Trophoblast cell (in vitro differentiated cells and primary cell): ENCODE measurements at regions not wholly inside any gene's neighbourhood (a gene's known extent, or its start where the extent isn't known, plus 50 kb on each side); places are given as distances from the start of the nearest gene placed in this dataset.

ENCODE experiments used
- DNase-seq, 2 donors: peaks; one replicate each; pipeline ENCODE4 v3.0.0-alpha.2; 2016
- H2AFZ ChIP-seq: 2 replicates; pipeline ENCODE4 v1.6.1; 2013; ENCODE audit warnings: low read length, moderate library complexity, mild to moderate bottlenecking; ENCODE audit not compliant: insufficient read depth, poor library complexity
- H2AK5ac ChIP-seq: 2 replicates; pipeline ENCODE4 v1.6.1; 2013; ENCODE audit warnings: mild to moderate bottlenecking, low read length
- H2BK120ac ChIP-seq: 2 replicates; pipeline ENCODE4 v1.6.1; 2013; ENCODE audit warnings: low read length, mild to moderate bottlenecking, moderate library complexity; ENCODE audit not compliant: insufficient read depth, poor library complexity
- H2BK12ac ChIP-seq: 2 replicates; pipeline ENCODE4 v1.6.1; 2013; ENCODE audit warnings: mild to moderate bottlenecking, low read length, moderate library complexity
- H2BK5ac ChIP-seq: 2 replicates; pipeline ENCODE4 v1.6.1; 2013; ENCODE audit warnings: low read length, low read depth, moderate library complexity, mild to moderate bottlenecking; ENCODE audit not compliant: poor library complexity
- H3K14ac ChIP-seq: 2 replicates; pipeline ENCODE4 v1.6.1; 2013; ENCODE audit warnings: mild to moderate bottlenecking, low read length
- H3K18ac ChIP-seq: 2 replicates; pipeline ENCODE4 v1.6.1; 2013; ENCODE audit warnings: mild to moderate bottlenecking, low read length
- H3K23ac ChIP-seq: 2 replicates; pipeline ENCODE4 v1.6.1; 2013; ENCODE audit warnings: low read length
- H3K27ac ChIP-seq: 2 replicates; pipeline ENCODE4 v1.5.1; 2013; ENCODE audit warnings: low read depth, mild to moderate bottlenecking, inconsistent platforms, low read length, moderate library complexity
- H3K27me3 ChIP-seq: 2 replicates; pipeline ENCODE4 v1.6.1; 2013; ENCODE audit warnings: inconsistent platforms, mild to moderate bottlenecking, low read length, moderate library complexity; ENCODE audit not compliant: insufficient read depth
- H3K36me3 ChIP-seq, 2 experiments: 1 replicate in 1 of 2; 2 replicates in 1 of 2; pipeline ENCODE4 v1.6.1; 2013; ENCODE audit warnings: low read length in 2 of 2, mild to moderate bottlenecking in 2 of 2, moderate library complexity in 1 of 2; ENCODE audit not compliant: insufficient read depth in 2 of 2, control insufficient read depth in 1 of 2
- H3K4ac ChIP-seq: 2 replicates; pipeline ENCODE4 v1.6.1; 2013; ENCODE audit warnings: low read depth, mild to moderate bottlenecking, low read length, moderate library complexity
- H3K4me1 ChIP-seq, 2 experiments: 1 replicate in 1 of 2; 2 replicates in 1 of 2; pipeline ENCODE4 v1.6.1; 2013; ENCODE audit warnings: low read length in 2 of 2, mild to moderate bottlenecking in 2 of 2, moderate library complexity in 1 of 2; ENCODE audit not compliant: insufficient read depth in 2 of 2, control insufficient read depth in 1 of 2
- H3K4me2 ChIP-seq: 2 replicates; pipeline ENCODE4 v1.6.1; 2013; ENCODE audit warnings: inconsistent platforms, mild to moderate bottlenecking, low read length, moderate library complexity
- H3K4me3 ChIP-seq: 2 replicates; pipeline ENCODE4 v1.5.1; 2013; ENCODE audit warnings: mild to moderate bottlenecking, low read depth, low read length, inconsistent platforms
- H3K79me1 ChIP-seq: one replicate; pipeline ENCODE4 v1.6.1; 2013; ENCODE audit warnings: low read length
- H3K79me2 ChIP-seq: 2 replicates; pipeline ENCODE4 v1.6.1; 2013; ENCODE audit warnings: low read length, mild to moderate bottlenecking; ENCODE audit not compliant: control insufficient read depth, insufficient read depth, poor library complexity
- H3K9ac ChIP-seq: 2 replicates; pipeline ENCODE4 v1.6.1; 2013; ENCODE audit warnings: mild to moderate bottlenecking, low read length
- H3K9me3 ChIP-seq: 2 replicates; pipeline ENCODE4 v1.6.1; 2013; ENCODE audit warnings: low read depth, mild to moderate bottlenecking, control low read depth, inconsistent platforms, low read length; ENCODE audit not compliant: insufficient read depth
- H4K12ac ChIP-seq: 2 replicates; pipeline ENCODE4 v1.6.1; 2013; ENCODE audit warnings: low read depth, mild to moderate bottlenecking, low read length, moderate library complexity
- H4K8ac ChIP-seq: 2 replicates; pipeline ENCODE4 v1.6.1; 2013; ENCODE audit warnings: low read depth, mild to moderate bottlenecking, low read length, moderate library complexity
- H4K91ac ChIP-seq: one replicate; pipeline ENCODE4 v1.6.1; 2013; ENCODE audit warnings: low read depth, mild to moderate bottlenecking, low read length, moderate library complexity
- WGBS: extraction: QIAGEN DNeasy Blood & Tissue Kit; methylation state at CpG from one replicate; pipeline ENCODE4 v1.1.7; 2013; ENCODE audit warnings: missing lambda C conversion rate; ENCODE audit not compliant: insufficient read length, insufficient coverage; ENCODE audit errors: extremely low coverage; 5-methylcytosine and 5-hydroxymethylcytosine counted together

GRCh38 chr6:88383183-88383582 lies 217.0 kb upstream of the CNR1 start:
- Histone ChIP-seq H4K12ac (no peak overlapping the region), H2BK120ac (no peak overlapping the region), H2AK5ac (no peak overlapping the region), H3K14ac (no peak overlapping the region), H2BK5ac (no peak overlapping the region), H4K91ac (no peak overlapping the region), H3K4me3 (no peak overlapping the region), H2AFZ (no peak overlapping the region), H3K18ac (no peak overlapping the region), H3K4me2 (no peak overlapping the region), H3K36me3 (no peaks in the 10 kb centered on the region), H3K23ac (no peak overlapping the region), H3K9me3 (no peaks in the 10 kb centered on the region), H3K4me1 (no peaks in the 10 kb centered on the region), H3K4ac (no peak overlapping the region), H3K27me3 (no peaks in the 10 kb centered on the region), H3K27ac (no peak overlapping the region), H2BK12ac (no peak overlapping the region), H3K79me2 (no peaks in the 10 kb centered on the region), H4K8ac (no peak overlapping the region), H3K79me1 (no peaks in the 10 kb centered on the region), H3K9ac (no peak overlapping the region)
- peak; percentile 9 to 43 for DNase-seq
- WGBS: no CpG with 5 or more reads among the region's 2 CpGs

GRCh38 chr6:88381289-88381642 lies 215.1 kb upstream of the CNR1 start:
- no peak overlapping the region for H2BK12ac ChIP-seq

GRCh38 chr6:88380618-88381288 lies 214.6 kb upstream of the CNR1 start:
- DNase-seq: no peak
- no peak overlapping the region for H3K14ac ChIP-seq
- H3K9ac ChIP-seq: no peak overlapping the region
- no peaks in the 10 kb centered on the region for H3K79me1 ChIP-seq
- no peak overlapping the region for H2BK120ac ChIP-seq
- no peak overlapping the region for H3K23ac ChIP-seq
- no peak overlapping the region for H3K4me2 ChIP-seq
- H2AFZ ChIP-seq: no peak overlapping the region
- H3K27me3 ChIP-seq: no peaks in the 10 kb centered on the region
- no peak overlapping the region for H4K8ac ChIP-seq
- no peak overlapping the region for H4K12ac ChIP-seq
- no peaks in the 10 kb centered on the region for H3K9me3 ChIP-seq
- no peak overlapping the region for H2BK12ac ChIP-seq
- no peak overlapping the region for H3K27ac ChIP-seq
- no peaks in the 10 kb centered on the region for H3K79me2 ChIP-seq
- no peak overlapping the region for H4K91ac ChIP-seq
- no CpG with 5 or more reads among the region's 4 CpGs for WGBS
- H3K36me3 ChIP-seq: no peaks in the 10 kb centered on the region
- no peak overlapping the region for H3K4me3 ChIP-seq
- no peaks in the 10 kb centered on the region for H3K4me1 ChIP-seq
- no peak overlapping the region for H2AK5ac ChIP-seq
- no peak overlapping the region for H3K4ac ChIP-seq
- no peak overlapping the region for H2BK5ac ChIP-seq
- no peak overlapping the region for H3K18ac ChIP-seq

More at GRCh38 chr6:88381289-88381642, 215.1 kb upstream of the CNR1 start:
- H3K36me3 ChIP-seq: no peaks in the 10 kb centered on the region
- H4K91ac ChIP-seq: no peak overlapping the region
- no peak overlapping the region for H3K27ac ChIP-seq
- H3K4ac ChIP-seq: no peak overlapping the region
- no peaks in the 10 kb centered on the region for H3K9me3 ChIP-seq
- no peak overlapping the region for H3K4me3 ChIP-seq
- no peak overlapping the region for H4K12ac ChIP-seq
- no peak overlapping the region for H2BK5ac ChIP-seq
- H3K4me2 ChIP-seq: no peak overlapping the region
- no peaks in the 10 kb centered on the region for H3K4me1 ChIP-seq
- H3K18ac ChIP-seq: no peak overlapping the region
- no peak overlapping the region for H2AFZ ChIP-seq
- no peaks in the 10 kb centered on the region for H3K79me2 ChIP-seq
- no peak overlapping the region for H3K9ac ChIP-seq
- no peaks in the 10 kb centered on the region for H3K27me3 ChIP-seq
- H3K79me1 ChIP-seq: no peaks in the 10 kb centered on the region
- no peak overlapping the region for H4K8ac ChIP-seq
- no peak overlapping the region for H2AK5ac ChIP-seq
- DNase-seq: no peak
- H3K14ac ChIP-seq: no peak overlapping the region
- no peak overlapping the region for H3K23ac ChIP-seq
- H2BK120ac ChIP-seq: no peak overlapping the region

- Histone ChIP-seq H3K36me3 (no peaks in the 10 kb centered on the region), H3K4ac (no peak overlapping the region), H3K9me3 (no peaks in the 10 kb centered on the region), H3K79me1 (no peaks in the 10 kb centered on the region), H3K27me3 (no peaks in the 10 kb centered on the region), H2AFZ (no peak overlapping the region), H3K4me1 (no peaks in the 10 kb centered on the region), H2BK5ac (no peak overlapping the region), H3K9ac (no peak overlapping the region), H2BK12ac (no peak overlapping the region), H4K8ac (no peak overlapping the region), H3K79me2 (no peaks in the 10 kb centered on the region), H3K23ac (no peak overlapping the region), H4K12ac (no peak overlapping the region), H3K18ac (no peak overlapping the region), H2AK5ac (no peak overlapping the region), H3K4me2 (no peak overlapping the region), H2BK120ac (no peak overlapping the region), H4K91ac (no peak overlapping the region), H3K4me3 (no peak overlapping the region), H3K14ac (no peak overlapping the region), H3K27ac (no peak overlapping the region)
- DNase-seq: no peak
- no CpG with 5 or more reads among the region's 2 CpGs for WGBS
Measured at GRCh38 chr6:88380083-88380482, 213.9 kb upstream of the CNR1 start.
